ENCODE measurements at regions not wholly inside any gene's neighbourhood (a gene's known extent, or its start where the extent isn't known, plus 50 kb on each side); places are given as distances from the start of the nearest gene placed in this dataset.

GRCh38 chr20:22489626-22490286, 94.6 kb downstream of the FOXA2 start:
- no peak overlapping the region for H3K4me3 ChIP-seq (ENCODE audit: low read depth, low read length)
- DNase-seq (ENCODE audit: low read depth): no peak
- no peak for TF ChIP-seq CTCF (IDR thresholded peaks at IDR 0.05; ENCODE audit: control insufficient read depth, extremely low read depth, insufficient read depth)

GRCh38 chr20:22480336-22480735, 104.0 kb downstream of the FOXA2 start:
- TF ChIP-seq CTCF (IDR thresholded peaks at IDR 0.05; ENCODE audit: control insufficient read depth, extremely low read depth, insufficient read depth): no peak
- H3K4me3 ChIP-seq (ENCODE audit: low read depth, low read length): no peak overlapping the region
- no peak for DNase-seq (ENCODE audit: low read depth)

- no peak overlapping the region for H3K4me3 ChIP-seq (ENCODE audit: low read depth, low read length)
- DNase-seq (ENCODE audit: low read depth): no peak
- no peak for TF ChIP-seq CTCF (IDR thresholded peaks at IDR 0.05; ENCODE audit: control insufficient read depth, extremely low read depth, insufficient read depth)
These were observed 108.7 kb downstream of the FOXA2 start for GRCh38 chr20:22475662-22476061.

- no peak overlapping the region for H3K4me3 ChIP-seq (ENCODE audit: low read depth, low read length)
- TF ChIP-seq CTCF (IDR thresholded peaks at IDR 0.05; ENCODE audit: control insufficient read depth, extremely low read depth, insufficient read depth): no peak
- no peak for DNase-seq (ENCODE audit: low read depth)
These were observed 110.1 kb downstream of the FOXA2 start for GRCh38 chr20:22474224-22474623.

GRCh38 chr20:22473293-22473692, 111.1 kb downstream of the FOXA2 start:
- no peak for DNase-seq (ENCODE audit: low read depth)
- no peak for TF ChIP-seq CTCF (IDR thresholded peaks at IDR 0.05; ENCODE audit: control insufficient read depth, extremely low read depth, insufficient read depth)
- H3K4me3 ChIP-seq (ENCODE audit: low read depth, low read length): no peak overlapping the region

GRCh38 chr20:22472447-22473100, 111.8 kb downstream of the FOXA2 start:
- no peak for DNase-seq (ENCODE audit: low read depth)
- no peak overlapping the region for H3K4me3 ChIP-seq (ENCODE audit: low read depth, low read length)
- no peak for TF ChIP-seq CTCF (IDR thresholded peaks at IDR 0.05; ENCODE audit: control insufficient read depth, extremely low read depth, insufficient read depth)
